Activated CD4-positive, alpha-beta T cell treated with anti-CD3 and anti-CD28 coated beads, Interleukin-2, amount 50 U/mL, for 48 hours (primary cell): ENCODE measurements at regions not wholly inside any gene's neighbourhood (a gene's known extent, or its start where the extent isn't known, plus 50 kb on each side); places are given as distances from the start of the nearest gene placed in this dataset.
A peak's percentile ranks its signal among the peaks of the same experiment; 100 is the strongest.

ENCODE experiments used
- DNase-seq, 2 experiments: peaks; one replicate each; pipeline ENCODE4 v3.0.0-alpha.2; 2020

GRCh38 chr2:216285701-216286100 is 86.6 kb downstream of the MARCHF4 start:
- no peak for DNase-seq

- DNase-seq = no peak
Observed at GRCh38 chr2:216284708-216285107, 87.6 kb downstream of the MARCHF4 start.

- peak; percentile 43 to 46 for DNase-seq
Observed at GRCh38 chr2:216283038-216283900, 89.0 kb downstream of the MARCHF4 start.

GRCh38 chr2:216281876-216282275 is 90.4 kb downstream of the MARCHF4 start:
- no peak for DNase-seq

- no peak for DNase-seq
Observed at GRCh38 chr2:216281316-216281715, 91.0 kb downstream of the MARCHF4 start.

- no peak for DNase-seq
Observed at GRCh38 chr2:216279459-216279858, 92.8 kb downstream of the MARCHF4 start.

- no peak for DNase-seq
Observed at GRCh38 chr2:216279031-216279430, 93.3 kb downstream of the MARCHF4 start.

- DNase-seq = no peak
Observed at GRCh38 chr2:216275890-216276289, 96.4 kb downstream of the MARCHF4 start.

- DNase-seq = no peak
Observed at GRCh38 chr2:216274194-216274840, 98.0 kb downstream of the MARCHF4 start.

- DNase-seq = no peak
Observed at GRCh38 chr2:216261042-216261537, 111.2 kb downstream of the MARCHF4 start.

- DNase-seq = no peak
Observed at GRCh38 chr2:216260629-216261028, 111.7 kb downstream of the MARCHF4 start.

- no peak for DNase-seq
Observed at GRCh38 chr2:216259081-216259480, 113.2 kb downstream of the MARCHF4 start.

- DNase-seq = no peak
Observed at GRCh38 chr2:216257089-216257488, 115.2 kb downstream of the MARCHF4 start.
